Right ventricle myocardium superior (tissue), 1 donor: ENCODE measurements at regions not wholly inside any gene's neighbourhood (a gene's known extent, or its start where the extent isn't known, plus 50 kb on each side); places are given as distances from the start of the nearest gene placed in this dataset.
"Not testable (repeated sequence)": the region's sequence is repeated elsewhere in the genome, so short reads cannot be mapped to it uniquely, and the experiment has no call there.

Experiments
- ATAC-seq: fragments of 200-7000 bp; cut with Tn5 transposase; one replicate; pipeline ENCODE4 v1.9.1; 2020; ENCODE audit warnings: mild to moderate bottlenecking; ENCODE audit not compliant: poor library complexity
- DNase-seq: peaks from one replicate; pipeline ENCODE4 v3.0.0-alpha.2; 2020
- intact Hi-C: fragments of 100-400 bp; cut with DNase I; formaldehyde crosslinking; loops from one replicate; pipeline ENCODE4 v1.11.2; 2022
- donor health status: DM: no; HTN: yes; CAD: no; lungs with severe emphysema.

DNA sequence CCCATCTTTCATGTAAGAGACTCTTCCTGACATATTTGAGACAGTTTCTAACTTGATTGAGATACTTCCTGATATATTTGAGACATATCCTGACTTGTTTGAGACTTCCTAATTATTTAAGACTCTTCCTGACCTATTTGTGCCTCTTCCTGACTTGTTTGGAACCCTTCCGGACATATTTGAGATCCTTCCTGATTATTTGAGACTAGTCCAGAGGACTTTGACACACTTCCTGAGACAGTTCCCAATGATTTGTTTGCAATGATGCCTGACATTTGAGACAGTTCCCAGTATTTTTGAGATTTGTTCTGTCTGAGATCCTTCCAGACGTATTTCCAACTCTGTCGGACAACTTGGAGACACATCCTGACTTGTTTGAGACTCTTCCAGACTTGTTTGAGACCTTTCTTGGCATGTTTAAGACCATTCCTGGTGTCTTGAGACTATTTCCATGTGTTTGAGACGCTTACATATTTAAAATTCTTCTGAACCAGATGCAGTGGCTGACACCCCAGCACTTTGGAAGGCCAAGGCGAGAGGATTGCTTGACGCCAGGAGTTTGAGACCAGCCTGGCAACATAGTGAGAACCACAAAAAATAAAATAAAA is 118.9 kb upstream of the USP9X start:
- intact Hi-C loops: no loop called here
- no peak for DNase-seq
- ATAC-seq: no peak

DNA sequence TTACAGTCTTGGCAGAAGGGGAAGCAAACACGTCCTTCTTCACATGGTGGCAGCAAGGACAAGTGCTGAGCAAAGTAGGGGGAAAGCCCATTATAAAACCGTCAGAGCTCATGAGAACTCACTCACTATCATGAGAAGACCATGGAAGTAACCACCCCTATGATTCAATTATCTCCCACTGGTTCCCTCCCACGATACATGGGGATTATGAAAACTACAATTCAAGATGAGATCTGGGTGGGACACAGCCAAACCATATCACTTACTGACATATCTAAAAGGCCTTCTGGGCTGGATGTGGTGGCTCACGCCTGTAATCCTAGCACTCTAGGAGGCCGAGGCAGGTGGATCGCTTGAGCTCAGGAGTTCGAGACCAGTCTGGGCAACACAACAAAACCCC is 117.1 kb upstream of the USP9X start:
- ATAC-seq (no peak), DNase-seq (no peak)
- intact Hi-C loops: no loop called here

DNA sequence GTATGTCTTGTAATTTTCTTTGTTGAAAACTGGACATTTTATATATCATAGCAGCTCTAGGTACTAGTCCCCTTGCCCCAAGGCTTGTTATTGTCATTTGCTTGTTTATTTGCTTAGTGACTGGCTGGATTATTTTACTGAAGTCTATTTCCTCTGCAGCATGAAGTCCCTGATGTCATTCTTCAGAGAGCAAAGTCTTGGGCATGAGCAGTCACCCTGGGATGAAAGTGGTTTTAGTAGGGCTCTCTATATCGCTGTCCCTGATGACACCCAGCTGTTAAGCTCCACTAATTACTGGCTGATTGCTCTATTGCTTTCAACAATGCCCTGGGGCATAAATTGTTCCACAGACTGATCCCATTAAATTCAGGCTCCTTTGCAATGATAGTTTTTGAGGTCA is 113.5 kb upstream of the USP9X start:
- DNase-seq: no peak
- no peak for ATAC-seq

DNA sequence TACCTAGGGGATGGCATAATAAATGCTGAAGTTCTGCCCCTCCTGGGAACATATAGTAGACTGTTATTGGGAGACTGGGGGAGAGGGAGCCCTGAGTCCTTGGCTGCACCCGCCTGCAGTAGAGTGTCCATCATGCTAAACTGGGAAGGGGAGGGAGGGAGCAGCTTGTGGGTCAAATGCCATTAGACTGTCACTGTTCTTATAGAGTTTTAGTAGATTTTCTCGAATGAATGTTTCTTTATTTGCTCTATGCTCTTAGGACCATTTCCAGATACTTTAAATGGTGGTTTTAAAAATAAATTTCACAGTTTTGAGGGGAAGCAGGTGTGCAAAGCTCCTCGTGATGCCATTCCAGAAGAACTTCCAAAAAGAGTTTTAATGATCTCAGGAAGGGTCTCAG is 111.6 kb upstream of the USP9X start:
- DNase-seq (no peak), ATAC-seq (no peak)
- intact Hi-C loops: no loop called here

More for the DNA sequence above, 113.5 kb upstream of the USP9X start:
- intact Hi-C loops: no loop called here

DNA sequence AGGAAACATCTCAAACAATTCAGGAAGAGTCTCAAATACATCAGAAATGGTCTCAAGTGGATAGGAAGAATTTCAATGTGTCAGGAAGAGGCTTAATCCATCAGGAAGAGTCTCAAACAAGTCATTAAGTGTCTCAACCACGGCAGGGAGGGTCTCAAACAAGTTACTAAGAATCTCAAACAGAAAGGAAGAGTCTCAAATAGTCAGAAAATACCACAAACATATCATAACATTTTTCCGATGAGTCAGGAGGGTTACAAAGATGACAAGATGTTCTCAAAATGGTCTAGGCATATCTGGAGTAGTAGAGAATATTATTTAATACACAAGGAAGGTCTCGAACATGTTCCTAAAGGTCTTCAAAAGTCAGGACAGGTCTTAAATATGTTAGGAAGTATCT is 109.3 kb upstream of the USP9X start:
- intact Hi-C loops: no loop called here

DNA sequence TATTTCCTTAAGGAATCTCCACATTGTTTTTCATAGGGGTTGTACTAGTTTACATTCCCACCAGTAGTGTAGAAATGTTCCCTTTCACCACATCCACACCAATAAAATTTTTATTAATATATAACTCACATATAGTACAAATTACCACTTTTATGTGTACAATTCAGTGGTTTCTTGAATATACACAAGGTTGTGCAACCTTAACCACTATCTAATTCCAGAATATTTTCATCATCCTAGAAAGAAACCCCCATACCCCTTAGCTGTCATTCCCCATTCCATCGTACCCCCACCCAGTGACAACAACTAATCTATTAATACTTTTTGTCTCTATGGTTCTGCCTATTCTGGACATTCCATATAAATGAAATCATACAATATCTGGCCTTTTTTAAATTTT is 108.3 kb upstream of the USP9X start:
- no peak for DNase-seq
- ATAC-seq: no peak
- intact Hi-C loops: no loop called here

More for the DNA sequence above, 109.3 kb upstream of the USP9X start:
- DNase-seq (no peak), ATAC-seq (no peak)

DNA sequence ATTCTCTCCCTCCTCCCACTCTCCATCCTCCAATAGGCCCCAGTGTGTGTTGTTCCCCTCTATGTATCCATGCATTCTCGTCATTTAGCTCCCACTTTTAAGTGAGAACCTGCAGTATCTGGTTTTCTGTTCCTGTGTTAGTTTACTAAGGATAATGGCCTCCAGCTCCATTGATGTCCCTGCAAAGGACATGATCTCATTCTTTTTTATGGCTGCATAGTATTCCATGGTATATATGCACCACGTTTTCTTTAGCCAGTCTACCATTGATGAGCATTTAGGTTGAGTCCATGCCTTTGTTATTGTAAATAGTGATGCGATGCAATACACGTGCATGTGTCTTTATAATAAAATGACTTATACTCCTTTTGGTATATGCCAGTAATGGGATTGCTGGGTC is 100.3 kb upstream of the USP9X start:
- ATAC-seq: no peak
- intact Hi-C loops: no loop called here
- no peak for DNase-seq

DNA sequence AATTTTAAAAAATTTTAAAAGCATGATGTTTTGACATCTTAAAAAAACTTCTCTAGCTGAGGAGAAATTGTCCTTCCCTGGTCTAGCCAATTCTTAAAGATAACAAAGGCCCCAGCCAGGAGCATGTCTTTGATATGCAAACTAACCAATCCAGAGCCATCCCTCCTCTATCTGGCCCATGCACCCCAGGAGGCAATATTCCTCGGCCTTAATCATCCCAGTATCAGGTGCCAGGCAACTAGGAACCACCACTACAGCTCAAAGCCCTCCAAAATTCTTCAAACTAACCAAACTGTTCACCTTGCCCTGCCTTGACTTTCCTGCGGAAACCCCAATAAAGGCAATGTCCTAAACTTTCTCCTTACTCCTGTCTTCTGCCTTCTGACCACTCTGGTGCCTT is 97.8 kb upstream of the USP9X start:
- intact Hi-C loops: no loop called here
- no peak for DNase-seq
- no peak for ATAC-seq

DNA sequence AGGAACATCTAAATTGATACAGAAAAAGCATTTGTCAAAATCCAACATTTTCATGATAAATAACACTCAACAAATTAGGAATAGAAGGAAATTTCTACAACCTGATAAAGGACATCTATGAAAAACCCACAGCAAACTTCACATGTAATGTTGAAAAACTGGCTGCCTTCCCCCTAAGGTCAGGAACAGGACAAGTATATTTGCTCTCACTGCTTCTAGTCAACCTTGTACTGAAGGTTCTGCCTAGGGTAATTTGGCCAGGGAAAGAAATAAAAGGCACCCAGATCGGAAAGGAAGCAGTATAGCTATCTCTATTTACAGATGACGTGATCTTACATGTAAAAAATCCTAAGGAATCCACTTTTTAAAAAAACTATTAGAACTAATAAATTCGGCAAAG is 97.1 kb upstream of the USP9X start:
- intact Hi-C loops: no loop called here
- no peak for DNase-seq
- ATAC-seq: no peak

DNA sequence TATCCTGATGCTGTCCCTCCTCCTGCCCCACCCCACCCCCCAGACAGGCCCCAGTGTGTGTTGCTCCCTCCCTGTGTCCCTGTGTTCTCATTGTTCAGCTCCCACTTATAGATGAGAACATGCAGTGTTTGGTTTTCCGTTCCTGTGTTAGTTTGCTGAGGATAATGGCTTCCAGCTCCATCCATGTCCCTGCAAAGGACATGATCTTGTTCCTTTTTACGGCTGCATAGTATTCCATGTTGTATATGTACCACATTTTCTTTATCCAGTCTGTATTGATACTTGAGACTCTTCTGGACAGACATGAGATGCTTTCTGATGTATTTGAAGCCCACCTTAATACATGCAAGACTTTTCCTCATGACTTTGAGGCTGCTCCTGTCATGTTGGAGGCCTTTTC is 91.8 kb upstream of the USP9X start:
- DNase-seq, ATAC-seq, intact Hi-C loops: not testable (repeated sequence)

DNA sequence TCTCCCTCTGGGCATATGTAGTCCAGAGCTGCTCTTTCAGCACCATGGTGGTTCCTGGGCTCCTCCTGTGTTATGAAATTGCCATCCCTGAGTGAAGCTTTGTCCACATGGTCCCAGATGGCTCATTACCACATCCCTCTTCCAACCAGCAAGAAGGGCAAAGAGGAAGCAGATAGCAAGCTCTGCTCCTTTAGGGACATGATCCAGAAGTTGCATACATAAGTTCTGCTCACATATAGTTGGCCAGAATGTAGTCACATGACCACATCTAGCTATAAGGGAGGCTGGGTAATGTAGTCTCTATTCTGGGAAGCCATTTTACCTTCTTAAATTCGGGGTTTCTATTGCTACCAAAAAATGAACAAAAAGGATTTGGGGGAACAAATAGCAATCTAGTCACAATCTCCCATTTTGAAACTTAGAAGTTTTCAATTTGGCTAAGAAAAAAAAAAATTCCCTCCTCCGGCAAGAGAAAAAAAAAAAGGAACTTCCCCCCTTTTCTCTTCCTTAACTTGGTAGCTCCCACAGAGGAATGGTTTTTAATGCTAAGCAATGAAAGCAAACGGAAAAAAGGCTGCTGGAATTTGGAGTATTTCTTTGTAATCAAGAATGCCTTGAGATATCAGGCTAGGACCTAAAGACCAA is 88.2 kb upstream of the USP9X start:
- ATAC-seq (peak; percentile 94), DNase-seq (no peak)
- intact Hi-C loops: no loop called here

DNA sequence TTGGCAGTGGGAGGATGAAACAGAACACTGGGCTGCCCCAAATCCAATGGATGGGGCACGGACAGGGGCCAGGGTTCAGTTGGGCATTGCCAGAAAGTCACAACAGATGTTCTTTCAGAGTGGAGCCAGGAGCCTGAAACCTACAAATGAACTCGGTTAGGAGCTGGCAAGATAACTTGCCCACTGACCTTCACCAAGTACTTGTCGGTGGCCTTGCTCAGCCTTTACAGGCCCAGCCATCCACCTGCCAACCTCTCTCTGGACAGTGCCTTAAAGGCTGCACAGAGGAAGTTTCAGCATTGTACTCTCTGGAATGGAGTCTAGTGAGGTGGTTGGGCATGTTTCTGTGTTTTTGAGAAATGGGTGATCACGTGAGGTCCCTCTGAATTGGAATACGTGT is 87.1 kb upstream of the USP9X start:
- DNase-seq (no peak), ATAC-seq (peak; percentile 41)
- intact Hi-C loops: no loop called here

DNA sequence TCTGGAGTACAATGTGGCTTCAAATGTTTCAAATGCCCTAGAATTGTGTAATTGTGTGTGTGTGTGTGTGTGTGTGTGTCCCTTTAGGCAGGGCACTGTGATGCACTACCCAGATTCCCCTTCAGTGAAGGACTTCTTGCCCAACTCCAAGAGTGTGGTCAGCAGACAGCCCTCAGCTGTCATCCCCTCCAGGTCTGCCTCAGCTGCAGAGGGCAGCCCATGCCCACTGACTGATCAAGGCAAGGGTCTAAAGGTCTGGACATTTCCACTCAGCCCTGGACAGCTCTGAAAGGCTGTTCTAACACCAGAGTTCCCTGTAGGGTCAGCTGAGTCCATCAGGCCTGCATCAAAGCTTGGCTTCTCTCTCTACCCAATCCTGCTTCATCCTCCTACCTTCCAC is 83.9 kb upstream of the USP9X start:
- intact Hi-C loops: no loop called here

DNA sequence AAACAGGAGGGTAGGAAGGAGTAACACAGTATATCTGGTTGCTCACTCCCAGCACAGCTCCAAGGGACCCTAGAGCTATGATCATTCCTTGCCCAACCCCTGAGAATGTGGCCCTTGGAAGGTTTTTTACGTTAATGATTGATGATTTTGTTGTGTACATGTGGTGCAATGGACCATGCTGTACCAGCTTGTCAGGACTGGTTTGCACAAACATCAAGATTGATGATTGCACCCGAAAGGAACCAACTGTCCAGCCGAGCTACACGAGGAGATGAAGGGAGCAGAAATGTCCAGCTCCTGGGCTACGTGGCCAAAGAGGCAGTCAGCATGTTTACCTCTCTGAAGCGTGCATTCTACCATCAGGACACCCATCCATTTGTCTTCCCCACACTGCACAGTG is 83.2 kb upstream of the USP9X start:
- intact Hi-C loops: no loop called here
- no peak for ATAC-seq
- DNase-seq: no peak

More for the DNA sequence above, 83.9 kb upstream of the USP9X start:
- ATAC-seq (no peak), DNase-seq (no peak)

DNA sequence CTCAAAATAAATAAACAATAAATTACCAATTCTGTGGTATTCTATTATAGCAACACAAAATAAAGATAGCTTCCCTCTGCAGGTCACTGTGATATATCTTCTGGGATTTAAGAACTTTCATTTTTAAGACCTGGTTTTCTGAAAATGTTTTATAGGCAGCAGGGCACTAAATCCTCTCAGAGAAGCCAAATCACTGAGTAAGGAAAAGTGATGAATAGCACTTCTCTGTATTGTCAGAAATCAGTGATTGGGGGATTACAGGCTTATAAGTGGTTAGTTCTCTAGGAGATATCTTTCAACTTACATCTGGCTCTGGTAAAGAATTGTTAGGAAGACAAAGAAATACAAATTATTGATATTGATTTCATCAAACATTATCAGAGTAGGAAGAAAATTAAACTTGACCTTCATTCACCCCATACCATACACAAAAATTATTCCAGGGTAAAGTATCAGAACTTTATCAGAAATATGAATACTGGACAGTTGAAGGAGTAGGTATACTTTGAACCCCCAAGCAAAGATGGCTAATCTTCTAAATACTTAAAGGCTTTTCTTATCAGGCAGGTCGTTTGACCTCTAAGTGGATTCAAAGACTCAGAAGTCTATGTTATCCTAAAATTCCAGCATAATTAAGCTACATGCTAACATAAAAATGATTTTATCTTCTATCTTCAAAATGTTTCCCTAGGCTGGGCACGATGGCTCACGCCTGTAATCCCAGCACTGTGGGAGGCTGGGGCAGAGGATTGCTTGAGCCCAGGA is 81.6 kb upstream of the USP9X start:
- ATAC-seq (no peak), DNase-seq (no peak)
- intact Hi-C loops: no loop called here

DNA sequence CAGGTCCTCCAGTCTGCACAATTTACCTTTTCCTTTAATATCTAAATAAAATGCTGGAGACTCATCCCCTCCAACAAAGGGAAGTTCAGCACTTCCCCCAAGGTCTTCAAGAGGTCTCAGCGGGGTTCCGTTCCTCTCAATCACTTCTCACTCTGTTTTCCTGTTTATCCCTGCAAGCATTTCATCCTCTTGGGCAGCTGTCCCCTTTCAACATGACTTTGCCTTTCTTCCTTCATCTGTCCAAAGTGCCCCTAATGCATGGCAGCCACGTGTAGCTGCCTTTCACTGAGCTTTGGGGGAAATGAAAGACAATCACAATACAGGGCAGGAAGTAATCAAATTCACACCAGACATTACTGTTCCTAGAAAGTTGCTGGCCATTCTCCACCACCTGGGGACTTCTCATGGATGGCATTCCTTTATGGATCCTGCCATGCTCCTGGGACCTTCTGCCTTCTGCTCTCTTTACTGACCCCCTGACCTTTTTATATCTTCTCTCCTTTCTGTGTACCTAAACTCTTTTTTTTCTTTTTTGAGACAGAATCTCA is 79.7 kb upstream of the USP9X start:
- DNase-seq: no peak
- no peak for ATAC-seq
- intact Hi-C loops: no loop called here

DNA sequence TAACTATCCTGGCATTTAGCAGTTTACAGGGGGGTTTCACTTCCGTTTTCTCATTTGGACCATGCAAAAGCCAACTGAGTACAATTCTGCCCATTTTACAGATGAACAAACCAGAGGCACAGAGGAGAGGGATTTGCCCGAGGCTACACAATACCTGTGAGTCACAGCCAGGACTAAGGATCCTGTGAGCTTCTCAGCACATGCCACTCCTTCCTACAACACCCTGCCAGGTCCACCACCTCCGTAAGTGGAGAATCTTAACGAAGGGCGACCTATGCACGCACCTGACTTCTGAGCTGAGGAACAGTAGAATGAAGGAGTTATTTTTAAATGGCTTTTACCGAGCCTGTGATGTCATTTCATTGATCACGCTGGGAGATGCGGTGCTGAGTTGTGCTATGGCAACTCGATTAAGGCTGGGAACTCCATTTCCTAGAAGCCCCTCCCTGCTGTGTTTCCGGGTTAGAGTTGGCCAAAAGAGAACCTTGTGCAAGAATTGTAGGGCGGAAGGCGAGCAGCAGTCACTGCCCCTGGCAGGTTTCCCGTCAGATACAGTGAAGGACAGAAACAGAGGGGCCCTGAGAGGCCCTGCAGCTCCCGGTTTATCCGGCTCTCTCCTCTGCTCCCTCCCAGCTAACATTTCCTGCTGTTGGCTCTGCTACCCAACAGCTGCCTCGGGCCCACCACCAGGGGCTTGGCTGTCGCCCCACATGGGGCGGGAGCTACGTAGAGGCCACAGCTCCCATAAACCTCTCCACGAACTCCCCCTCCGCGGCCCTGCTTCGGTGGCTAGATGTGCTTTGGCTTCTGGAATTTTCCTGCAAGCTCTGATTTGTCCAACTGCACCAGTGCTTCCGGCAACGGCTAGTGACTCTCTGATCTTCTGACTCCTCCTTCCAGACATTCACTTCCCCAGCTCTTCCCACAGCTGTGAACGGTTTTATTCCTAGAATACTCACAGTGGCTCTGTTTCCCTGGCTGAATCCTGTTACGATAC is 75.1 kb upstream of the USP9X start:
- intact Hi-C loops: no loop called here
- peak; percentile 96 for ATAC-seq
- peak; percentile 87 for DNase-seq

DNA sequence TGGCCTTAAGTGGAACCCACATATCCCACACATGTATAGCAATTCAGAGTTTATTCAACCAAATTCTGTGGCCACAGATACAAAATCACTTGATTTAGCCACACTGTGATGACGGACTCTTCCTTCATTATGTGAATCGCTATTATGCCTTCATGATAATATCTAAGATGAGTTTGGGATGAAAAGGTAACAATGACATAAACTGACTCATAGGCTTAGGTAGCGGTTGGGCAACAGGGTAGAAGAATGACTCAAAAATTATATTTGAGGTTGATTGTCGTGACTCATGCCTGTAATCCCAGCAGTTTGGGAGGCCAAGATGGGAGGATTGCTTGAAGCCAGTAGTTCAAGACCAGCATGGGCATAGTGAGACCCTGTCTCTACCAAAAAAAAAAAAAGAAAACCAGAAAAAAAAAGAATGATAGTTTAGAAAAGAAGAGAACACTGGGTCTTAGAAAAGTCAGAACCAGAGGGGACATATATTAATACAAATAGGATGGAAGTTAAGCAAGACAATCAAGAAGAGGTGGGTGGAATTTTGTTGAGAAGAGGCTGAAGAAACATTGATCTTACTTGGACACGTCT is 70.4 kb upstream of the USP9X start:
- intact Hi-C loops: no loop called here
- no peak for DNase-seq
- no peak for ATAC-seq
